T-helper 2 cell (primary cell): ENCODE measurements at regions not wholly inside any gene's neighbourhood (a gene's known extent, or its start where the extent isn't known, plus 50 kb on each side); places are given as distances from the start of the nearest gene placed in this dataset.

Source experiments
- DNase-seq, 5 experiments: peaks; one replicate each; pipeline versions ENCODE4 v3.0.0 to v3.0.0-alpha.2; 2012 to 2022

DNA sequence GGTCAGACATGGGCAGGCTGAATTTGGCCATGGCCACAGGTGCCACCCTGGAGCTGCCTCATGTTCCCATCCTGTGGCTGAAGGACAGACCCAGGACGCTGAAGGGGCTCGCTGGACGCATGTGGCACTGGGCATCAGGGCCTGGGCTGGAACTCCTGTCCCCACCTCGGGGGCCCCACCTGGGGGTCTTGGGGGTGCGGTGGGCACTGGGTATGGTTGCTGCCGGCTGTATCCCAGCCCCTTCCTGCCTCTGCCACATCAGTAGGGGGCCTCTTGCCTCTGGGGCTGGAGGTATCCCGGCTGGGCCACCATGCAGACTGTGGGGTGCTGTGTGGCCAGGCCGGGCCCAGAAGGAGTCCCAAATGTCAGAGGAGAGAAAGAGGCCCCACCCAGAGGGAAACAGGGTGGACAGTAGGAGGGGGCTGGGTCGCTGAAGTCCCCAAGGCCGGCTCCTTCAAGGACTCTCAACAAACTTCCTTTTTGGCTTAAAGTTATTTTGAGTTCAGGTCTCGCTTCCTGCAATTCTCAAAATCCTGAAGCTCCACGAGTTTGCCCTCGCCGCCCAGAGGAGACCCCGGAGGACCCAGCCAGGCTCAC, 78.7 kb downstream of the SIK1 start:
- DNase-seq = no peak

DNA sequence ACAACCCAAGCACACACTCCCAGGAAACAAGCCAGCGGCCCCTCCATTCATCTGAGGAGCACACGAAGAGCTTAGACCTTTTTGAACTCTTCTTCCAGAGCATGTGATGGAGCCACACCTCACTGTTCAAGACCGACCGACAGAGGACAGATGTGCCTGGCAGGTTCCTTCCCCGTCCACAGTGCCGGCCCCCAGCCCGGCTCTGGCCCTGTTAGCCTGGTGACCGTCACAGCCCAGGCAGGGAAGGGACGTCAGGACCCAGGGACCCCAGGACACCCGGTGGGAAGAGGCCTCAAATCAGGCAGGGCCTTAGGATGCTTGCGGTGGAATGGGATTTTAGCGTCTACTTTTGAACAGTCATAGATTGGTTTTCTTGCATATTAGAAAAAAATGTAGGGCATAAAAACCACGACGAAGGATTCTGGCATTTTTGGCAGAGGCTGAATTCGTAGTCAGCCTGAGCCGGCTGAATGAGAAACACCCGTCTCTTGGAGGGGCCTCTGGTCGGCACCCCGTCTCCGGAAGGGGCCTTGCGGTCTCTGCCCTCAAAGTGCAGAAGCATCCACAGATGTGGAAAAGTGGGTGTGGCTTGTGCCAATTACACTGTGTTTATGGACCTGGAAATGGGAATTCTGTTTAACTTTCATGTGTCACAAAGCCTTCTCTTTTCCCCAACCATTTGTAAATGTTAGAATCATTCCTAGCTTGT, 79.3 kb downstream of the SIK1 start:
- DNase-seq = no peak

DNA sequence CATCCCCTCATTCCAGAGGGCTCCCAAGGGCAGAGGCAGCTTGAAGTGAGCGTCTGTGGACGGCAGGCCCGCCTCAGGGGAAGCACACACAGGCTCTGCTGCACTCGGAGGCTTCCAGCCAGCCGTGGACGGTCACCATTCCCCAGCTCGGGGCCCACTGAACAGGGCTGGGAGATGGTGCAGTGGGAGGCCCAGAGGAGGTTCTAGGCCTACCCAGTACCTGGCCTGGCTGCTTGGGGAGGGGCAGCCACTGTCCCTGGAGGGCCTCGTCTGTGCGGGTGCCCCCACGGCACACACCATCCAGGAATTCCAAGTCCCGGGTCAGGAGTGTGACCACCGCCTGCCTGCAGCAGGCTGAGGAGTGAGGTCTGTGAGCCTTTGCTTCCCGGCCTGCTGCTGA, 80.4 kb downstream of the SIK1 start:
- DNase-seq = no peak

DNA sequence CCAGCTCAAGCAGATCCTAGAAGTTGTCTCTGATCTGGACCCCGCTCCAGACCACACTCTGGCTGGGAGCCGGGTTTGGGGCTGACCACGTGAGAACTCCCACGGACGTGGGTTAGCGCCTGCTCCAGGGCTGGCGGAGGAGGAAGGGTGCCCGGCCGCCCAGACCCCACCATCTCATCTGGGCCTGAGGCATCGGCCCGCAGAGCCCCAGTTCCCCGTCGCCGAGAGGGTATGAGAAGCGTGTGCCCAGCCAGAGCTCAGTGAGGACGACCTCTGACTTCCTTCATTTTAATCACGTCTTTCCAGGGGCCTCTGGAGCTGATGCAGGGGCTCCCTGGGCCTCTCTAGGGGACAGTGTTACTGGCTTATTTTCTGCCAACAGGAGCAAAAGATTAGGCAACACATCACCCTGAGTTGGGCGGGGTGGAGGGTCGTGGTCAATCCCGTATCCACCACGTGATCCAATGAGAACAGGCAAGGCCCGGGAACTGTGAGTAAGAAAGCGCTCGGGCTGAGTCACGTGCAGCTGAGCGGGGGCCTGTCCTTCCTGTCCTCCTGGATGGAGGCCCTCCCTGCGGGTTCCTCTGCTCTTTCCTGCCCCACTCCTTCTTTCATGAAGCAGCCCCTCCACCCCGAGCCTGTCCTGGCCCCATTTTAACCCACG, 81.1 kb downstream of the SIK1 start:
- DNase-seq = no peak

DNA sequence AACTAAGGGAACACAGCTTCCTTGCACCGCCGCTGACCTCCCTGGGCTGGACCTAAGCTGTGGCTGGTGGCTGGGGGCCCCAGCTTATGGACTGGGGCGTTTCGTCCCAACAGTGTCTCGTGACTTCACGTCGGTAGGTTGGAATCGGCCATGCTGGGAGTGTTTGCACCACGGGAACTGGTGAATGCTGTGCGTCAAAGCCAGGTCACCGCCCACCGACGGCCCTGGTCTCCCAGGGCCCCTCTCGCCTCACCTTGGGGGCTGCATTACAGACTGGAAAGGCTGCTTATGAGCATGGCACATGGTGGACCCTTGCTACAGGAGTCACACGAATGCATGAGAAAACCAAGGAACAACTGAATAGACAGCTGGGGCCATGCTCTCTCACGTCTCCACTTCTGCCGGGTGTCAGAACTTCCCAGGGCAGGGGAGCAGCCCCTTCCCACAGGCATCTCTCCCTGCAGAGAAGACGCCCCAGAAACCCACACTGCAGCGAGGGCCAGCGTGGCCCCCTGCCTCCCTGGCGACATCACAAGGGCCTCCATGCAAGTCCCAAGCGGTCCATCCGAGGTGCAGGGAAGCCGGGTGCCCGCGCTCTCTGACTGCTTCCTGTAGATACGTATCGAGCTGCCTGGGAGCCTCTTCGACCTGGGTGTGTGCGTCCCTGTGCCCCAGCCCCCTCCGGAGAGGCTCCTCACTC, 81.7 kb downstream of the SIK1 start:
- DNase-seq = no peak

DNA sequence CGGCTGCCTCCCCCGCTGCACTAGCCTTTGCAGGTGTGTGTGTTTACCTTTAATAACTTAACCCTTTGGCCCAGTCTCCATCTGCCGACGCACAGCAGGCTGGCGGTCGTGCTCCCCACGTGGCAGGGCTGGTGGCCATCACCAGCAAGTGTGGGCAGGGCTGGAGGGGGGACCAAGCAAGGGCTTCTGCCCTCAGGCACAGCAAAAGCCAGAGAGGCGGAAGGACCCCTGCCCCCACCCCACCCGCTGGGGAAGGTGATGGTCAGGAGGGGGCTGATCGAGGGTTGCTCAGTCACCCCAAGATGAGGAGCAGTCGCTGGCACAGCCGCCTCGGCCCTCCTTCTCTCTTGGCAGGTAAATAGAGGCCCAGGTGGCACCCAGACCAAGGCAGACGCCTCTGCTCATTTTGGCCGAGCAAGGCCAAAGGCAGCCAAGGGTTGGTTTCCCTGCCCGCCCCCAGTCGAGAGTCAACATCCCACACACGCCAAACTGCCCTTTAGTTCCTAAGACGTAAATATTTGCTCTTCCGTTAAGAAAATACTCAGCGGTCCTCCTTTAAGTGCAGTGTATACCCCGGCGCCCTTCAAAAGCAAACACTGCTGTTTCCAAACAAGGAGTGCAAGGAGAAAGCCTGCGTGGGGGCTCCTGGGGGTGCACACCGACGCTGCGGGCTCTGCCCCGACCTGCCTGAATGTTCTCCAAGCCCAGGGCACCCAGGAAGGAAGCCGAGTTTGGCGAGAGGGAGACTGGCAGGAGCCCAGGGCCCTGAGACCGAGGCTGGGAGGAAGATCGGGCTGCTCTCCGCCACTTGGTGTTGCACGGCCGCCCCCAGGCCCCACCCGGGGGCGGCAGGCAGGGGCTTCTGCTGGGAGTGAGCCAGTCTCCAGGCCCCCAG, 82.7 kb downstream of the SIK1 start:
- DNase-seq = no peak

DNA sequence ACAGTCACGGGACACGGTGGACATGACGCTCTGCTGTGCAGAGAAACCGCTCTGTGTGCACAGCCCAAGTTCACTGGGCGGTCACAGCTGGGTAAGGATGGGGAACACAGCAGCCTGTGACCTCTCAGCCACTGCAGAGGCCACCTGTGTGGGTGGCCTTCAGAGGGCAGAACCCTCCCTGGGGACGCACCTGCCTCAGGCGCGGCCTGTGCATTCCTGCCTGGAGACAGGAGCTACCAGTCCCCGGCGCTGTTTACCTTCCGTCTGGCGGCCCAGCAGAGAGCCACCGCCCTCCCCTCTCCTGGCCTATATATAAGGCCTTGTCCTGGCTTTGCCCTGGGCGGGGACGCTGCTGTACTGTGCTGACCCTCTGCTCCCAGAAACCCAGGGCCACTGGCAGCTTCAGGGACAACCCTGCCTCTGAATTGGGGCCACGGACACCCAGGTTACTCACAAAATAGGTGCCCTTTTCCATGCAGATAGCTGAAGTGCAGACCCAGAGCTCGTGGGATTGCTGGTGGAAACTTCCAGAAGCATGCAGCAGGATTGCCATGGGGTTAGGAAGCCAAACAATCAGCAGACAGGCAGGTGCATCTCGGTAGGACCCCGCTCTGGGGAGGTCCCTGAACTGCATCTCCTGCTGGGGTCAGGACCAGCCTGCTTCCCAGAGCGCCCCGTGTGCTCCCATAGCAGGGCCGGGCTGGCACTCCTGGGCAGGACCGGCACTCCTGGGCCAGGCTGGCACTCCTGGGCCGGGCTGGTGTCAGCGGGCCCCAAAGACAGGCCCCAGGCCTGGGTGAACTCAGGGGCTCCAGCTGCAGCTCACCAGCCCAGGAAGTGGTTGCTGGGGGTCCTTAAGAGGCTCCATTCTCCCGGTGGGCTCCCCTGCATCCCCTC, 83.6 kb downstream of the SIK1 start:
- DNase-seq = no peak

DNA sequence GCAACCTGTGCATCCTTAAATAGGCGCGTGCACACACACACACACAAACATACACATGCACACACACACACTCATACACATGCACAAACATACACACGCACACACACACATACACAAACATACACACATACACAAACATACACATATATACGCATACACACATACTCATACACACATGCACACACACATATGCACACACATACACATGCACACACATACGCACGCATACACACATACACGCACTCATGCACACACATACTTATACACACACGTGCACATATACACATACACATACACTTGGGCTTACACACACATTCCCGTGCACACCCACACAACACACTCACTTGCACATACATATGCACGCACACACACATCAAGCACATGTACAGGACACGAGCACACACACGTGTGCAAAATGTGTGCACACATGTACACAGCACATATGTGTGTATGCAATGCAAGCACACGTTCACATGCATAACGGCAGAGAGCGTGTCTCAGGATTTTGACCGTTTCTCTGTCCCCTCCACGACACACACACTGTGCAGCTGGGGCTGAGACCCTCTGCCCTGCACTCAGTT, 84.5 kb downstream of the SIK1 start:
- DNase-seq = no peak

DNA sequence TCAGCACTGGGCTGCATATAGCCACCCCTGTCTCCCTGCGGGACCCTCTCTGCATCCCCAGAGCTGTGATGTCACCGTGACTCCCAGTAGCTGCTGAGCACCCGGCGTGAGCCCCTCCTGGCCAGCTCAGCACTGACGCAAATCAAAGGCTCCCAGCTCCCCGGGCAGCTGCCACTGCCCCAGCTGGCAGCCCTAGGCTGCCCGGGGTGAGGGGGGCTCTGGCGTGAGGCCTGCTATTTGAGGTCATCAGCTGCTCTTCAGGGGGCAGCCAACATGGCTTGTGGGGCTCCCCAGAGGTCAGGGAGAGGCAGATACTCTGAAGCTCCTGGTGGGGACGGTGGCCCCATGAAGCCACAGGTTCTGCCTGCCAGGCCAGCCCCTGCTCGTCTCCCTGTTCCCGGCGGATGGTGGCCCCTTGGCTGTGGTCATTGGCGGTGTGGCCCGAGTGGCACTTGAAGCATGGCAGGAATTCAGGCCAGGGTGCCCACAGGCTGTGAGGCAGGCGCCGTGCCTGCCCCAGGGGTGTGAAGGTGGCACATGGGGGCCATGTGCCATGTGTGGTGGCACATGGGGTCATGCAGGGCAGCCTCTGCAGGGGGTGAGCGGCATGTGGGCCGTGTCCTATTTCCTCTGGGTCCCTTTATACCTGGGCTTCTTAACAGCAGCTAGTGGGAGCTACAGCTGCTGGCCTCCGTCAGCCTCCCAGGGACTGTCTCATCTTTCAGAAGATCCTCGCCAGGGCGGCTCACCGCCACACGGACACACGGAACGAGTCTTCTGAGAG, 85.4 kb downstream of the SIK1 start:
- no peak for DNase-seq

DNA sequence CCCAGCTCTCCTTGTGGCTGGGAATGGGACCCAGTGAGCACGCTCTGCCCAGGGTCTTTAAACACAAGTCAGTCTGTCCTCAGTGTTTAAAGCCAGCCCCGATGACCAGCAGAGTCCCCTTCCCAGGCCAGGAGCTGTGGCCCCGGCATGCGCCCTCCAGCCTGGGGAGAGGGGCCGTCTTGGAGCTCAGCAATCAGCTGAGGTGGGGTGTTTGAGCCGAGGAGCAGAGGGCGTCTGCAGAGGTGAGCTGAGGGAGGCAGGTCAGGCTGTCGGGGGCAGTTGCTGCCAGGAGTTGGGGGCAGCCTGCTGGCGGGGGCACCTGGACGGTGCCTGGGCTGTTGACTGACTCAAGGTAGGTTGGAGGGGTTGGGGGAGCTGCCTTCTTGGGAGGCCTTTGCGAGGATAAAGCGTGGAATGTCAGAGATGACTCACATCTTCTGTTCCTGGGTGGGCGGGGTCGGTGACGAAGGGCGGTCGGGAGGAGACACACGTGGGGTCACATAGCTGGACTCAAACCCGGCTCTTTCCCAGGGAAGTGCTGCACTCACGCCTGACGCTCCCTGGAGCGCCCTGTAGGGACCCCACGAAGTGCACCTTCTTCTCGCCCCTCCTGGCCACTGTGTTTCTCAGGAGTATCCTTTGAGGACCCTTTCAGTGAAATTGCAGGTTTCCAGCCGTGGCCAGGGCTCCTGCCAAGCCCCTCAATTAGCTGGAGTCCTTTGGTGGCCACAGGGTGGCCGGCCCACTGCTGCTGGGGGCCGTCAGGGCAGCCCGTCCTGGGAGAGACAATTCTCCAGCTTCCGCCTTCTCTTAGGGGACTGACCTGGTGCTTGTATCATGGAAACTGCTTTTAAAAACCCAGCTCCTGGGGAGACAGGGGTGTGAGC, 86.2 kb downstream of the SIK1 start:
- DNase-seq = no peak

DNA sequence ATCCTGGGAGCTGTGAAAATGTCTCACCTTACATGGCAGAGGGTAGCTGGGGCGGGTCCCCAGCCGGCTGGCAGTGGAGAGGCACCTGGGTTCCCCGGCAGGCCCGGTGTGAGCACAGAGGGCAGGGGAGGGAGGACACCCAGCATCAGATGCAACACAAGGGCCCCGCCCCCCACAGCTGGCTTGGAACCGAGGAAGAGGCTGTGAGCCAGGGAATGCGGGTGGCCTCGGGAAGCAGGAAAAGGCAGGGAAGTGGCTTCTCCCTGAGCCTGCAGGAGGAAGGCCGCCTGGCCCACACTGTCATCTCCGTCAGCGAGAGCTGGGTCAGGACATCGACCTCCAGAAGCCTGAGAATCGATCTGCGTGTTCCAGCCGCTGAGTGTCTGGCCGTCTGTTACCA, 87.3 kb downstream of the SIK1 start:
- no peak for DNase-seq

DNA sequence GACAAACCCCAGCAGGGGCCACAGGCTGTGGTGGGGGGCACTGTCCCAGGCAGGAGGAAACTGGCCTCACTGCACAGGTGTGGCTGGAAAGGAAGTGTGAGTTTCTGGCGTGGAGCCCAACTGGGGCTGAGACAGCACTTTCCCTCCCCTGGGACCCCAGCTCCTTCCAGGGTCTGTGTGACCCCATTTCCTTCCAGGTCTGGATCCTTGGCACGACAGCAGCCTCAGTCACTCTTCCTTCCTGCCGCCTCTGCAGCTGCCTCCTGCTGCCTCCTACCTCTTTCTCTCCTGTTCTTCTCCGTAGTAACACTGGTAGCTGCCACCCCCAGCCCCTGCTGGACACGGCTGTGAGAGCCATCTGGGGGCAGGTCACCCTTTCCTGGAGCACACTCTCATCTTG, 88.0 kb downstream of the SIK1 start:
- no peak for DNase-seq

DNA sequence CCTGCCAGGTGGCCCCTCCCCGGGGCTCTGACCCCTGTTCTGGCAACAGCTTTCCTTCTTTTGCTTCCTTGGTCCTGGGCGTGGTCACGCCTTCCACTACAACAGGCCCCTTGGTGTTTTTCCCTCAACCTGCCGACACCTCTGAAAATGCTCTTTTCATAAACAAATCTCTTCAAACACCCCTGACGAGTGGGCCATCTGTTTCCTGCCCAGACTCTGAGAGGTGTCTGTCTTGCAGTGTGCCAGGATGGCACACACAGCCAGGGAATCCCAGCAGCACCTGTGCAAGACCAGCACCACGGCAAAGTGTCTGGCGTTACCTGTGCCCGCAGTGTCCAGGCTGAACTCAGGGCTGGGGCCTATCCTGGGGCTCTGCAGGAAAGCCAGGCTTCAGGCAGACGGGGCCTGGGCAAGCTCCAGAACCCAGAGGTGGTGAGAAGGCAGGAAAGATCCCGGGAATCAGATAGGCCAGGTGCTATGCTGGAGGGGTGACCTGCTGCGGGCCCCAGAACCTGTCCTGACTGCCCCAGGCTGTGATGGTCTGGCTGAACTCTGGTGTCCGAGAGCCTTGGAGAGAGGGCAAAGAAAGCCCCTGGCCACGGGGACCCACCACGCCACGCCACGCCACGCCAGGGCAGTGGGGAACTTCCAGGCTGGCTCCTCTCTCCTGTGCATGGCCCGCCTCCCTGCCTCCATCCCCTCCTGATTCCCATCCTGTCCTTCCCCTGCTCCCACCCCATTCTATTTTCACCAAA, 88.9 kb downstream of the SIK1 start:
- no peak for DNase-seq

DNA sequence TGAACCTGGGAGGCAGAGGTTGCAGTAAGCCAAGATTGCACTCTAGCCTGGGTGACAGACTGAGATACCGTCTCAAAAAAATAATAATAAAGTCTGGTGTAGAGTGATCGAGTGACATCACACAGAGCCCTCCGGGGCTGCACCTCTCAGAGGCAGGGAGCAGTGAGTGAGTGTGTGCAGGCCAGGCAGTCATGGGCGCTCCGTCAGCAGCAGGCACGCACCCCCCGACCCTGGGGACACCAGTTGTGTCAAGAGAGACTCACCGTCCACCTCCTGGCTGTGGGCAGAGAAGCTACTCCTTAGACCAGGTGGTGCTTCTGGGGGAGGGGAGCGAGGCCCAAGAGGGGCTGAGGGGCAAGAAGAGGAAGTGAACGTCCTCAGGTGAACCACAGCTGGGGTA, 91.8 kb downstream of the SIK1 start:
- DNase-seq = no peak

DNA sequence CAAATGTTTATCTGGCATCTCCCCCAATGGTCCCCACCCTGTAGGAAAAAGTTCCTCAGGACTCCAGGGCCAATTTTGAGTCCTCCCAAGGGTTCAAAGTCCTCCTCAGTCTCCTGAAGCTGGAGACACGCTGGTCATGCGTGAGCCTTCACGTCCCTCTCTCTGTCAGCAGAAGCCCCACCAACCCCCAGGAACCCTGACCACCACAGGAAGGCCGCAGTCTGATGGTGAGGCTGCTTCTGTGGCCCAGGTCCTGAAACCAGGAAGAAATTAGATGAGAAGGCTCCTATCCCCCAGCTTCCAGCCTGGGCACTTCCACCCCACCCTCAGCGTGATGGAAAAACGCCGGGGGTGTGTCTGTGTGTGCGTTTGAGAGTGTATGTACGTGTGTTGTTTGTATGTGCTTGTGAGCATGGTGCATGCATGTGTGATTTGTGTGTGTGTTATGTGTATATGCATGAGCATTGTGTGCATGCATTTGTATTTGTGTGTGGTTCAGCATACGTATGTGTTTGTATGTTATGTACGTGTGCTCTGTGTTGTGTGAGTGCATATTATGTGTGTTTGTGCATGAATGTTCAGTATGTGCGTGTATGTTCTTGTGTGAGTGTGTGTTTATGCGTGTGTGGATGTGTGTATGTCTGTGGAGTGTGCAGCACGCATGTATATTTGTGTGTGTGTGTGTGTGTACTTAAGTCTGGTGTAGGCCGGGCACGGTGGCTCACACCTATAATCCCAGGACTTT, 92.5 kb downstream of the SIK1 start:
- no peak for DNase-seq

DNA sequence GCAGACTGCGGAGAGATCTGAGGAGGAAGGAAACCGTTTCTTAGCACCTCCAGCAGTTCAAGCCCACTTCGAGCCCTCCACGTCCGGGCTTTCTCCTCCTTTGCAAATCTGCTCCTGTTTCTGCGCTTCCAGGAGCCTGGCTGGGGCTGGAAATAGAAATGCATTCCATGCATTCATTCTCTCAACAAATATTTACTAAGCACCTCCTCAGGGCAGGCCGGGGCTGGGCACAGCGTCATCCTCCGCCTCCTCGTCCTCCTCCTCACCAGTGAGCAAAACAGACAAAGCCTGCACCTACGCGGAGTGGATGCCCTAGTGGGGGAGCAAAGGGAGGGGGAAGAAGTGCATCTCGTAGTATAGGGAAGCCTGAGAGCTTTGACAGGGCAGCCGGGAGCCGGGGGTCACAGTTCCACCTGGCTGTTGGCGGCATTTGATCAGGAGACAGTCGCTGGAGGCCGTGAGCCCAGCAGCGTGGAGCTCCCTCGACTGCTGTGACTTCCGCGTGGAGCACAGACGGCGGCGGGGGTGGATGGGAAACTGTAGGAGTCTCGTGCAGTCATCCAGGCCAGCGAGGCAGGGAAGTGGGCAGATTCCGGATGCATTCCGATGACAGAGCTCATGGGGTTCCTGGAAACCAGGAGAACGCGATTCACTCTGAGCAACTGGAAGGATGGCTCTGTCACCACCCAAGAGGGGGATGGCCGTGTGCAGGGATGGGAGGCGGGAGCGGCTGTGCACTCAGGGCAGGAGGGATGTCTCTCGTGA, 93.5 kb downstream of the SIK1 start:
- DNase-seq = no peak

DNA sequence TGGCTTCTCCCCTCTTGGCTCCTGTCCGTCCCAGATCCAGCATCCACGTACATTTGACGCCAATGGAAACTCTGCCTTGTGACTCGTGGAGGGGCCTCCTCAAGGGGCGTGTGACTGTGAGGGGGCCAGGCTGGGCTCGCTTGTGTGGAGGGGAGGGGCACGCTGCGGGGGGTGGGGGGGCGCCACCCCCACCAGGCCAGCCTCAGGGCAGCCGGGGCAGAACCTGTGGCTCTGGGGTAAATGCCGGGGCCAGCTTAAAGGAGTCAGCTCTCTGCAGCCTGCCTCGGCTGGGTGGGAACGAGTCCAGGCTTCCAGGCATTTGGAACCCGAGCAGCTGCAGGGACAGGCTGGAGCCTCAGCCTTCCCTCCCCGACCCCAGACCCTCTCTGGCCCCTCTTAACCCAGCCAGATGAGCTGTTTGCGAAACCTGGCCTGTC, 94.1 kb downstream of the SIK1 start:
- no peak for DNase-seq
